CD1c-positive myeloid dendritic cell (primary cell): ENCODE measurements at regions not wholly inside any gene's neighbourhood (a gene's known extent, or its start where the extent isn't known, plus 50 kb on each side); places are given as distances from the start of the nearest gene placed in this dataset.

ENCODE experiments used
- DNase-seq: peaks from one replicate; pipeline ENCODE4 v3.0.0-alpha.2; 2016; ENCODE audit errors: extremely low spot score

DNA sequence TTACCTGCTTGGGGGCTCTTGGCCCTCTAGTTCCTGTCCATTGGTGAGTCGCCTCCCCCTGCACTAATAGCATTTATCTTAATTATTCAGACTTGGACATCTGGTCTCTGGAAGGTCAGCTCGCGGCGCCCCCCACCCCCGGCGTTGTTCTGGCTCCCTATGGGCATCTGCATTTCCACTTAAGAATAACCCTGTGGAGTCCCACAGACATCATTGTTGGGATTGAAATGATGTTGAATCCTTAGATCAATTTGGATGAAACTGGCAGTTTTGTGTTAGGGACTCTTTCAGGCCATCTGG, 313.8 kb upstream of the HS6ST1 start:
- DNase-seq, result no peak

DNA sequence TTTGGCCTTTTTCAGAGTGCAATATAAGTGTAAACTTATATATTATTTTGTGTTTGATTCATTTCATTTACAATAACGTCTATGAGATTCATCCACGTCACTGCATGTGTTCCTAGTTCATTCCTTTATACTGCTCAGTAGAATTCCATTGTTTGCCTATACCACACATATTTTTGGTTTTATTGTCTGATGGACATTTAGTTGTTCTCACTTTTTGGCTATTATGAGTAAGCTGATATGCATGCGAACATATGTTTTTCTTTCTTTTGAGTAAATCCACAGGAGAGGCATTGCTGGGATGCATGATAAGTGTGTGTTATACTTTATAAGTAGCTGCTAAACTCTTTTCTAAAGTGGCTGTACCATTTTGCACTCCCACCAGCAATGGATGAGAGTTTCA, 314.8 kb upstream of the HS6ST1 start:
- no peak for DNase-seq

DNA sequence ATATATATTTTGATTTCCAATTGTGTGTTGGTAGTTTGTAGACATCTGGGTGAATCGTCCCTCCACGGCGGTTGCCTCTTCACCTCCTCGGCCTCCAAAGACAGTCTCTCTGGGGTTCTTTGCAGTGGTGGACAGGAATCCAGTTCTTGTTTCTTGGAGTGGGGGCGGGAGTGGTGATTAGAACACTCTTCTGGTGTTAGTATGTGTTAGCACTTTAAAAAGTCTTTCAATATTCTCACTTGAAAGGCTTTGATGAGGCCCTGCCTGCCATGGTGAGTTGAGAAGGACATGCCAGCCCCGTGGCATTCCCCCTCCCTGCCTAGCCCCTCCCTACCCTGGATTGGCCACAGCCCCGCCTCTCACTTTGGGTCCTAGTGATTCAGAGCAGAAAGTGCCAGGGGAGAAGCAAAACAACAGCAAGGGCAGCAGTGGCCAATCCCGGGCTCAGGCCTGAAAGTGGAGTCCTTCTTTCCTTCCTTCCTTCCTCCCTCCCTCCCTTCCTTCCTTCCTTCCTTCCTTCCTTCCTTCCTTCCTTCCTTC, 316.8 kb upstream of the HS6ST1 start:
- DNase-seq, result no peak

DNA sequence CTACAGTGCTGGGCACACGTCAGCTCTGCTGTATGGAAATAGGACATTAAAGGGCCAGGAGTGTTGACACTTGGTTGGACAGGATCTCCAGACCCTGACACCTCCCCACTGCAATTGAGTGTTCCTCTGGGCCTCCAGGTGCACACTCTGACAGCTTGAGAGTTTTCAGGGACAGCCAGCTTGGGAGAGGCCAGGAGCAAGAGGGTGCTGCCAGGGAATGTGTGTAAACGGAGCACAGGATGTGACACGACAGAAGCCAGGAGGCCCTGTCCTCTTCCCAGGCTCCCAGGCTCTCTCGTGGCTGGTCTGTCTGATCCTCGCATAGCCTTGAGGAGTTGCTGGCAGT, 318.1 kb upstream of the HS6ST1 start:
- no peak for DNase-seq

DNA sequence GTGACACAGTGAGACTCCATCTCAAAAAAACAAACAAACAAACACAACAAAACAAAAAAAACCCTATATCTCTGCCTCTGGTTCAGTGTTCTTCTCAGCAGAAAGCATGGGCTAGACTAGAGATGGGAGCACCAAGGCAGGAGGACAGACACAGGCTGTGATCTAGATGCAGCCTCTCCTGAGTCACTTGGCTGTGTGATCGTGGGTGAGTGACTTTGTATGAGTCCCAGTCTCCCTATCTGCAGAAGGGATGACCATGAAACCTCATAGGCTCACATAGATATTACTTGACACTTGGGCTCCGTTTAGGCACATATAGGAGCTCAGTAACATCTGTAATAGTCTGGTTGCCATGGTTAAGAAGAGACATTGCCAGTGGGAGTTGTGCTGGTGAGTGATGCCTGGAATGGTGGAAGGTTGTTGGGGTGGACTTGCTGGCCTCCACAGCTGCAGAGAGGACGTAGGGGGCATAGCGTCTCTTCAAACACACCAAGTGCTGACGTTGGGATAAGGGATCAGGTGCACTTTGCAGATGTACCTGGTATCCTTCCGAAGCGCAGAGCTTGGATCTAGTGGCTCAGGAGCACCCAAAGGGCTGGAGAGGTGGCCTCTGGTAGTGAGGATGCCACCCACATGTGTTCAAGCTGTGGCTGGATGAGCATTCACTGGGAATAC, 318.9 kb upstream of the HS6ST1 start:
- no peak for DNase-seq

DNA sequence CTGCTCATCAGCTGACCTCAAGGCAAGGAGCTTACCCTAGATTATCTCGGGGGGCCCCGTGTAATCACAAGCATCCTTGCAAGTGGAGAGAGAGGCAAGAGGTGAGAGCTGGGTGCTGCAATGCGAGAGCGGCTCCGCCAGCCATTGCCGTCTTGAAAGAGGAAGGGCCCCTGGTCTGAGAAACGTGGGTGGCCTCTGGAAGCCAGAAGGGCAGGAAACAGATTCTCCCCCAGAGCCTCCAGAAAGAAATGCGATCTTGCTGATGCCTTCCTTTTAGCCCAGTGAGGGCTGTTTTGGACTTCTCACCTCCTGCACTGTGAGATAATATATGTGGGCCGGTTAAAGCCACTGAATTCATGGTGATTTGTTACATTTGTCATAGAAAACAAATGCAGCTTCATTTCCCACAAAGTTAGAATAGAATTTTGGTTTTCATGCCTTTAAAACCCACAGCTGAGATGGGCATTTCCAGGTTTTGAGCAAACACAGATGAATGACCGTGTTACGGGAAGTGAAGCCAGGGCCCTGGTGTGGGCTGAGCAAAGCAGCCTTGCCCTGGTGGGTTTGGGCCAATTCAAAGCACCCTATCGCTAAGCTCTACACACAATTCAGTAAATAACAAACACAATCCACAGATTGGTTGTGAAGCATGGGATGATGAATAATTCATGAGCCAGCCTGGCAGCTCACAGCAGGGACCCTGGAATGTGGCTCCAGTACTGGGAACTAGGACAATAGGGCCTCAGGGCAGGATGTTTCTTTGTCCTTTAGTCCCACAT, 319.9 kb upstream of the HS6ST1 start:
- peak; percentile 80 for DNase-seq

DNA sequence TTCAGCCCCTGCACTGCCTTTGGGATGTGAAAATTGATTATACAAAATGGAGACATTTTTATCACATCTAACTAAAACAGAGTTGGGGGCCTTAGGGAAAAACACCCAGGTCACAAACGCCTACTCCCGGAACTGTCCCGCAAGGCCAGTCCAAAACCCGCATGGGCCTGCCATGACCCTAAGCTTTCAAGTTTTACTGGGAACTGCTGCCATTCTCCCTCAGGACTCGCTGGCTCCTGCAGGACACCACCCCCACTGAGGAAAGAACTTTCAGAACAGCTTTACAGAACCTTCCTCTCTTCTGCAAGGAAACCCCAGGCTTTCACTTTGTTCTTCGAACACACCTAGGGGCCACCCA, 320.4 kb upstream of the HS6ST1 start:
- DNase-seq, result no peak

DNA sequence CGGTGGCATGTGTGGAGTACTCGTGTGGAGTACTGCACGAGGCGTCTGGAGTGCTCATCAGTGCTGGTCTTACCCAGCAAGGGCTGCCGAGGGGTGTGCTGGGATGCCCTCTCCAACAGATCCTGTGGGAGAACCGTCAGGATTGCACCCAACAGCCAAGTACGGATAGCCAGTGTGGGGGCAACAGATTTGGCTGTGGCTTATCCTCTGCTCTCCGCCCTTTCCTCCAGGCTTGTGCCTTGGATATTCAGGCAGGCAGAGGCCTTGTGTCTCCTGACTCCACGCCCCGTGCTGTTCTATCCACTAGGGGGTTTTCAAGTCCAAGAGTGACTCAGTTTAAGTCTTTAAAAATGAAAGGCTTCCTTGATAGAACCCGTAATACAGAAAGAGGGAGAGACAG, 321.0 kb upstream of the HS6ST1 start:
- DNase-seq, result no peak

DNA sequence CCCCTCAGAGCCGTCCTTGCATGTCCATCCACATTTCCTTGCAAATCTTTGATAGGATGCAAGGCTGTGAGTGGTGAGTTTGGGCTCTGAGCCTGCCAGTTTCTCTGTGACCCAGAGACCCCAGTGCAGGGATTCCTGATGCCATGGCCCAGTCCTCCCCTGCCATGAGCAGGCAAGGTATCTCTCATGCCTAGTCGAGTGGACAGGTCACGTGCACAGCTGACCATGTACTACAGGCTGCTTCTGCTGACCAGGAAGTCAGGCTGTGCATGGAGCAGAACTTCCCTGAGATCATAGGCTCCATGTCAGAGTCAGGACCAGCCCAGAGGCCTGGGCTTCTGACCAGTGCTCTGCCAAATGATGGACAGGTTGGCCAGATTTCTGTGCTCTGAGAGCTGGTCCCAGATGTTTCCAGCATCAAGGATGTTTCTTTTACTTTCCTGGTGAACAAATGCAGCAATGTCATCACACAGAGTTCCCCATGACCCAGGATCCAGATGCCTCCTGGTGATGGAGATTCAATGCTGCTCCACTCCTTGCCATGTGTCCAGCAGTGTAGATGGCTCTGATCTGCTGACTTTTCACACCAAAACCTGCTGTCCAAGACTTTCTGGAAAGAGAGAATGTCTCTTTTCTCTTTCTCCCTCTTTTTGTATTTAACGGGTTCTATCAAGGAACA, 321.6 kb upstream of the HS6ST1 start:
- DNase-seq, result no peak

DNA sequence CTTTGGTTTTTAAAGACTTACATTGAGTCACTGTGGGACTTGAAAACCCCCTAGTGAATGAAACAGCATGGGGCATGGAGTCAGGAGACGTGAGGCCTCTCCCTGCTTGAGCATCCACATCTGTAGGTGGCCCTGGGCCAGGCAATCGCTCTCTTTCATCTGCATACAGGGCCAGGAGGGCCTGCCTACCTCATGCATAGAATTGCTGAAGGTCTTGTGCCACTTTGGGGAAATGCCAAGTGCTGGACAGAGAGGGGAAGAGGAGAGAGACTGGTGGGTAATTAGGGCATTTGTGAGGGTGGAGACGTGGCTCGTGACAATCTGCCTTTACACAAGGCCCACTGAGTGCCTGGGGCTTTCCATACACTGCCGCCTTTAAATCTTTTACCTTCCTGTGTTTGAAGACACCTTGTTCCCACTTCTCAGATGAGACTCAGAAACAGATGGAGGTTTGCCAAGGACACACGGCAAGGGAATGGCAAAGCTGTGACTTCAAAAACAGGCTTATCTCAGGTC, 322.2 kb upstream of the HS6ST1 start:
- no peak for DNase-seq

DNA sequence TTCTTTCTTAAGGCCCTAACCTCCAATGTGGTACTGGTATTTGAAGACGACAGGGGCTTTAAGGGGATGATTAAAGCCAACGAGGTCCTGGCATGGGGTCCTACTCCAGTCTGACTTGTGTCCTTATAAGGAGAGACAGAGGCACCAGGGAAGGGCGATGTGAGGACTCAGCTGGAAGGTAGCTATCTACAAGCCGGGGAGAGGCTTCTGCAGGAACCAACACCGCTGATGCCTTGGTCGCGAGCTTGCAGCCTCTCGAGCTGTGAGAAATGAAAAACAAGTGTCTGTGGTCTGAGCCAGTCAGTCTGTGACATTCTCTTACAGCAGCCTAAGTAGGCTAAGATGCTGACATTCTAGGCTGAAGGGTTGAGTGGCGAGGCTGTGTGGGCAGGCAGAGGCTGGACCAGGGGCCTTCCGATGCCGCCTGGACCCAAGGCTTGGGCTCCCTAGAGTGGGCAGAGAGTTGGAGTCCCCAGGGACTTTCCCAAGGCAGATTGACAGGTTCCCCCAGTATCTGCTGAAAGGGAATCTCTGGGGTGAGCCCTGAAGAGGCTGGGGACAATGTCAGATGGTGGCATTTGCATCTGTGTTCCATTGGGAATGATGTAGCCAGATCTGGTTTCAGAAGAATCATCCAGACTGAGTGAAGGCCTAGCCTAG, 322.9 kb upstream of the HS6ST1 start:
- DNase-seq, result no peak

DNA sequence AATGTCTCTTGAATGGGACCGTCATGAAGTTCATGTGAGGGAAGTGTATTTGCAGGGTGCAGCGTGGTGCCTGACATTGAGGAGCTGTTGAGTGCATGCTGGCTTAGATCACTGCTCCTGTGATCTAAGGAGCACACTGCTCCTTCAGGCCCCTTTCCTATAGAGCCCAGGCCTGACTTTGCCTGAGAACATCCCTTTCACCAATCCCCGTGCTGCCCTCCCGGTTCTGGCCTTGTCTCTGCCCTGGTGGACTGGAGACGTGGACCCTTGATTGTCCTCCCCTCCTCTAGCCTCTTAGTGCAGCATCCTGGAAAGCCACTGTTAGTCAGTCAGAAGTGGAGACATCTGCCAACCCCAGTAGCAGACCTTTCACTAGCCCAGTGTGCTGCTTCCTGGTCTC, 323.6 kb upstream of the HS6ST1 start:
- DNase-seq, result no peak

DNA sequence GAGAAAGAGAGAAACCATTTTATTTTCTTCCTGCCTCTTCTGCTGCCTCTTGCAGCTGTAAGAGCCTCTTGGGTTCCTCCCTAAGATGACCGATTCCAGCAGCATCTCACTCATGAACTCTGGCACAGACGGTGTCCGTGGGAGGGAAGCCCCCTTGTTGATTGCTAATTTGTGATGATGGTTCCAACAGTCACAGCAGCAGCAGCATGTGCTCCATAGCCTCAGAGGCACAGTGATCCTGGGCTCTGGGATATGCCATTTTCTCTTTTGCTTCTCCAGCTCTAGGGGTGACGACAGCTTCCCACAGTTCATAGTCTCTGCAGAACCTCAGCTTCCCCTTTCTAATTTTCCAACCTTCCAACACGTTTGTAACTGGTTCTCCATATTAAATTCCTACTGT, 324.2 kb upstream of the HS6ST1 start:
- peak; percentile 41 for DNase-seq

DNA sequence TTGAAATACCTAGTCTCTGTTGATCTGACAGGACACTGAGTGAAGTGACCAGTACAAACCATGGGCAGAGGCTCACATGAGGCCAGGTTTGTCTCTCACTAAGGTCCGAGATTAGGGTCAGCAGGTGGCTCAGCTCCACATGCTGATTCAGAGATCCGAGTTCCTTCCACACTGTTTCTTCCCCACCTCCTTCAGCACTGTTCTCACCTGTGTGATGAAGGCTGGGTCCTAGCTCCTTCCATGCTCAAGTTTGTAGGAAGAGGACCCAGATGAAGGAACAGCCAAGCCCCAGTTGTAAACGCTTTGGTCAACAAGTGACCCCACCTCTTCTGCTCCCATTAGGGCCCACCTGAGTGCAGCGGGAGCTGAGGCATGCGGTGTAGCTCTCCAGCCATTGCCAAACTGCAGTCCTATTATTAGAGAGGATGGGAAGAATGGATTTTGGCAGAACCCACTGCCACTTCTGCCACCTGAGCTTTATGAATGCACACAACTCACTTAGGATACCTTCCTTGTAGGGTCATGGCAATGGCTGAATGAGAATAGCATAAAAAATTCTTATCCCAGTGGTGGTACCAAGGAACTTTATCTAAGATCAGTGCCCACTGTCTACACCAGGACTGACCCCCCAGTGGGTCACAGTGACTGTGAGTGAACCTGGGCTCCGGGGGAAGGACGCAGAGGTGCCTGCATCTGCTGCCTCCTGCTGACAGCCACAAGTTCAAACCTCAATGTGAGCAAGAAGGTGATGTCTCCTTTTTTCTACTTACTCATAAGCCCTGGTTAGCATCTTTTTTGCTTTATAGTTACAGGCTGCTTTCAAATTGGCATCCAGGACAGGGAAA, 324.8 kb upstream of the HS6ST1 start:
- no peak for DNase-seq

DNA sequence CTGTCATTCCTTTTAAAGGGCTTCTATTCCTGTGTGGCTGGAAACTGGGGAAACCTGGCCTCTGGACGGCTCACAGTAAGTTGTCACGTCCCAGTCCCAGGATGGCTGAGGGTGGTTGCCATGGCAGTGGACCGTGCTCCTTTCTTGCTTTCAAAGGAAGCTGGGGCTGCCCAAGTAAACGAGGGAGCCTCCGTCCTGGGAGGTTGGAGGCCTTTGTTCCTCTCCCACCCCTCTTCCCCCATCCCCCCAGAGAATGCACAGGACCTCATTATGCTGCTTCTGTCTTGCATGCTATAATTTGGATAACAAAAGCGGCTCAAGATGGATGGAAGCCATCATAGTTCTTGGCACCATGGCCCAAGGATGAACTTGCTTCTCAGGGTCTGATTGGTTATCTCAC, 325.5 kb upstream of the HS6ST1 start:
- no peak for DNase-seq

DNA sequence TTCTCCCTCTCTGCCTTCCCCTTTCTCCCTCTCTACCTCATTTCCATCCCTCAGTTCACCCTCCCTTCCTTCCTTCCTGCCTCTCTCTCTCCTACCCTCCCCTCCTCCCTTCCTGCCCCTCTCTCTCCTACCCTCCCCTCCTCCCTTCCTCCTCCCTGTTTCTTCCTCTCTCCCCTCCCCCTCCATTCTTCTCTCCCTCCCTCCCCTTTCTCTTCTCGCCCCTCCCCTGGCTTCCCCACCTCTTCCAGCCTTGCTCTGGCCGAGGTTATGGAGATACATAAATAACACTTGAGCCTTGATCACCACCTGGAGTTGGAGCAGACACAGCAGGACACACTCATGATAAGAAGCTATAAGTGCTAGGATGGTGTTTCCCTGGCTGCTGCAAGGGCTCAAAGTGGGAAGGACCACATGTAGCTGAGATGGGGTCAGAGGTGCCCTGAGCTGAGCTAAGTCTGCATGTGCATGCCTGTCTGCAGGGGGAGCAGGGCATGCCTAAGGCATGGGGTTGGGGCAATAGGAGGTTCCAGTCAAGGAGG, 326.1 kb upstream of the HS6ST1 start:
- DNase-seq, result no peak

DNA sequence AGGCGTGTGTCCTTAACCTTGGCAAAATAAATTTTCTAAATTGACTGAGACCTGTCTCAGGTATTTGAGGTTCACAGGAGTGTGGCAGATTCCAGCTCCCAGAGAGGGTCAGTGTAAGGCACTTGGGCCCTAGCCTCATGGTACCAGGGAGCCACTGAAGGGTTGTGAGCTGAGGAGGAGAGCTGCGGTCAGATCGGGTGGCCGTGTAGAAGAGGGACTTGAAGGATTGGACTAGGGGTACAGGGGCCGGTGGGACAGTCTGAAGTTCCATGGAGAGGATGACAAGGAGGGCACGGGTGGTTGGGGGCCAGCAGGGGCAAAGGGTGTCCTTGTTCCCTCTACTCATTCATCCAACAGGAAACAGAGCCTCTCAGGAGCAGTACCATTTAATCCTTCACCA, 327.0 kb upstream of the HS6ST1 start:
- no peak for DNase-seq

DNA sequence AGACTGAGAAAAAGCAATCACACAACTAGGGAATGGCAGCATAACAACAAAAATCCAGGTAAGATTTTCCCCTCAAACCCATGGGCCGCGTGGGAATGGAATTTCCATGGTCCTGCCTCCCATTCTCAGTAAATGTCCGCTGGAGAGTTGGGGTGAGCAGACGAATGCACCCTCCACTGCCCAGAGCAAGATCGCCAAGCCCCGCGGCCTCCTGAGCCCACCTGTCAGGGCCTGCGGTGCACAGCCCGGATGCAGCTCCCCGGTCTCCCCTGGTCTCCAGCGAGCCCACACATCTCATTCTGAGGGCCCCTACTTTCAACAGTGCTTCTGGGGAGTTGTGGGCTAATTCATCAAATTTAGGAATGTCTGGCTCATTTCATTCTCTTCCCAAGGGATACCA, 327.4 kb upstream of the HS6ST1 start:
- no peak for DNase-seq

DNA sequence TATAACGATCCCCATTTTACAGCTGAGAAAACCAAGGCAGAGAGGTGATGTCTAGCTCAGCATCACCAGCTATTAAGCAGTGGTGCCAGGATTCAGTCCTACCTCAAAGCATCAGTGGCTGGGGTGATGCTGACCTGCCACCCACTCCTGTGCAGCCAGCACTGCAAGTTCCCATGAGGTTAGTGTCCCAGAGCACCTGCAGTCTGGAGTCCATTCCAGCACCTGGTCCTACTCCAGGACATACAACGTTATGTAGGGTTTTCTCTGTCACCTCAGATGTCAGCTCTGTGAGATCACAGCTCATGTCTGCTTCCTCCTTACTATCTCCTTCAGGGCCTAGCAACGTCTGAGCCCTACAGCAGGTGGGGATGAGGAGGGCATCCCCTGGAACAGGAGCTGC, 328.0 kb upstream of the HS6ST1 start:
- DNase-seq, result no peak

DNA sequence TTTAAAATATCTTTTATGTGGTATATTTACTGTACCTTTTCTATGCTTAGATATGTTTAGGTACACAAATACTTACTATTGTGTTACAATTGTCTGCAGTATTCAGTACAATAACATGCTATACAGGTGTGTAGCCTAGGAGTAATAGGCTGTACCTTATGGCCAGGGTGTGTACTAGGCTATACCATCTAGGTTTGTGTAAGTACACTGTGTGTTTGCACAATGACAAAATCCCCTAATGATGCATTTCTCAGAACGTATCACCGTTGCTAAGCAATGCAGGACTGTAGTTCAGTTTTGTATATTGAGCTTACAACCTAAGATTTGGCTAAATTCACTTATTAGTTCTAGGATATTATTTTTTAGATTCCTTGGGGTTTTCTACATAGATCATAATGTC, 332.3 kb upstream of the HS6ST1 start:
- DNase-seq, result no peak

DNA sequence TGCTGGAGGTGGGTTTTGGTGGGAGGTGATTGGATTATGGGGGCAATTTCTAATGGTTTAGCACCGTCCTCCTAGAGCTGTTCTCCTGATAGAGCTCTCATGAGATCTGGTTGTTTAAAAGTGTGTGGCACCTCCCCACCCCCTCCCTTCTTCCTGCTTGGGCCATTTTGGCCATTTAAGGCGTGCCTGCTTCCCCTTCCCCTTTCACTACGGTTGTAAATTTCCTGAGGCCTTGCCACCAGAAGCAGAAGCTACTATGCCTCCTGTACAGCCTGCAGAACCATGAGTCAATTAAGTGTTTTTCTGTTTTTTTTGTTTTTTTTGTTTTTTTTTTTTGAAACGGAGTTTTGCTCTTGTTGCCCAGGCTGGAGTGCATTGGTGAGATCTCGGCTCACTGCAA, 335.7 kb upstream of the HS6ST1 start:
- DNase-seq, result peak; percentile 85
